HG02610 (cell line): ENCODE measurements at regions not wholly inside any gene's neighbourhood (a gene's known extent, or its start where the extent isn't known, plus 50 kb on each side); places are given as distances from the start of the nearest gene placed in this dataset.

Experiments
- ATAC-seq: cut with Tn5 transposase; IDR thresholded peaks from one replicate; pipeline ENCODE4 v1.9.1; 2021; ENCODE audit warnings: mild to moderate bottlenecking, moderate library complexity; ENCODE audit not compliant: unreplicated experiment

DNA sequence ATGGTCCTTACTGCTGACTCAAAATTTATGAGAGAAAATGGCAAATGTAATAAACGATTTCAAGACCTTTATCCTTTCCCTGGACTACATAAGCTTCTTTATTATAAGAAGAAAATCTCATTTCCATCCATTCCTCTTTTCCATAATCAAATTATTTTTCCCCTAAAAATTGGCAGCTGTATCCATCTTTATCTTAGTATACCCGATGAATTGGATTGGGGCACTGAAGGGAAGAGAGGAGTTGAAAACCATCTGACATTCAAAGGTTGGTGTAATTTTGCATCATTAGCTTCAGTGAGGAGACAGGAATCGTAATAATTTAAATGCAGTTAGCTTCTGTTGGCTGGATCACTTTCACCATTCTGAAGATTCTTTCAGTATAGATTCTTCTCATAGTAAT lies 574.1 kb downstream of the XIRP2 start:
- ATAC-seq: no peak

DNA sequence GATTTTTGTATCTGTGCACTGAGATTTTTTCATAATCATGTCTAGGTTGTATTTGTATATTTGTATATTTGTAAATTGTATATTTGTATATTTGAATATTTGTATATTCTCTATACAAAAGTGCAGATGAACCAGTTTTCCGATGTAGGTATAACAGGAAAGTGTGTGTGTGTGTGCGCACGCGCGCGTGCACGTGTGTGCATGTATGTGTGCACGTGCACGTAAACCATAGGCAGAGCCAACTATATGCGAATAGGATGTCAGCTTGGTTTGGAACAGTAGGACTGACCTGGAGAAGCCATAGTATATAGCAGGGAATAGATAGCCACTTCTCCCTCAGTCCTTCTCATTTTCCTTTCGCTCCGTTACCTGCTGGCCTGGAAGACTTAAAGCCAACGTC lies 565.8 kb downstream of the XIRP2 start:
- no peak for ATAC-seq

DNA sequence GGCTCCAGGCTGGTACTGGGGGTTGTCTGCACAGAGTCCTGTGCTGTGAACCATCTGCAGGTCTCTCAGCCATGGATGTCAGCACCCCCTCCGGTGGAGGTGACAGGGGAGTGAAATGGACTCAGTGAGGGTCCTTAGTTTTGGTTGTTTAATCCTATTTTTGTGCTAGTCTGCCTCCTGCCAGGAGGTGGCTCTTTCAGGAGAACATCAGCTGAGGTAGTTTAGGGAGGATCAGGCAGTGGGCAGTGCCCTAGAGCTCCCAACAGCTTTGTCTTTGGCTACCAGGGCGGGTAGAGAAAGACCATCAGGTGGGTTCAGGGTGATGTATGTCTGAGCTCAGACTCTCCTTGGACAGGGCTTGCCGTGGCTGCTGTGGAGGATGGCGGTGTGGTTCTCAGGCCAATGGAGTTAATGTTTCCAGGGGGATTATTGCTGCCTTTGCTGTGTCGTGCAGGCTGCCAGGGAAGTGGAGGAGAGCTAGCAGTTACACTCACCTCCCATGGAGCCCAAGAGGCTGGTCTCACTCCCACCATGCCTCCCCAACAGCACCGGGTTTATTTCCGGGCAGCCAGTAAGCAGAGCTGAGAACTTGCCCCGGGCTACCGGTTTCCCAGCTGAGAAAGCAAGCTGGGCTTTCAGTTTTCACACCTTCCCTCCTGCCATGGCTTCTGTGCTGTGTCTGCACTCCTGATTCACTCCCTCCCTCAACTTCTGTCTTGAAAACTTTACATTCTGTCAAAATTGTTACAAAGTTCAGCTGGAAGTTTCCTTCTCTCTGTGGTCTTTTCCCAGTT lies 563.4 kb downstream of the XIRP2 start:
- ATAC-seq: no peak

GRCh38 chr2:167450364-167450763 lies 562.1 kb downstream of the XIRP2 start:
- no peak for ATAC-seq

DNA sequence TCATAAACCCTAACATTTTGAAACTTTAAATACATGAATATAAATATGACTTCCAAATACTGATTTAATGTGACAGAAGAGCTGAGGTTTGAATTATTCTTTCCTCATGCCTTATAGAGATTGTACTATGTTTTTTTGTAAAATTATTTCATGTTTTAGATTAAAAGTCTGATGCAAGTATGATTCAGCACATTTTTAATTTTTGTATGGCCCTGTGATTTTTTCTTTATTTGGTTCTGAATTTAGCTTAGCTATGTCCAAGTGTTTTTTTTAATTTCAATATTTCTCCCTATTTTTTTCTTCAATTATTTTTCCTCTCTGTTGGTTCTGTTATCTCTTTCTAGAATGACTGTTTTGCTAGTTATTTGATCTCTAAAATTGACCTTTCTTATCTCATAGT lies 552.1 kb downstream of the XIRP2 start:
- no peak for ATAC-seq

GRCh38 chr2:167438206-167438605 lies 549.9 kb downstream of the XIRP2 start:
- ATAC-seq: no peak

- ATAC-seq: no peak
Observed at GRCh38 chr2:167431949-167432348, 543.7 kb downstream of the XIRP2 start.

DNA sequence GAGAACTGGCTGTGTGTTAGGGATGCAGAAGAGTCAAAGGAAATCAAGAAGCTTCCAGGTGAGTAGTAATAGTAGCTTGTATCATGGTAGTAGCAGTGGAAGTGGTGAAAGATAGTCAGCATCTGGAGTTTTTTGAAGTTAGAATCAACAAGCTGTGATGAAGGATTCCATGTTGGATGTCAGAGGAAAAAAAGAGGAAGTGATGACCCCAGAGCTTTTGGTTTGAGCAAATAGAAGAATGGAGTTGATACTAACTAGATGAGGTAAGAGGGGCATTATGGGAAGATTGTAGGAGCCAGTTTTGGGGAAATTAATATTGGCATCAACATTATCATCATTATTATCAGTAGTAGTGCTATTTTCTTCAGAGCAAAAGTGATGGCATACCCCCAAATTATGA lies 542.2 kb downstream of the XIRP2 start:
- no peak for ATAC-seq

DNA sequence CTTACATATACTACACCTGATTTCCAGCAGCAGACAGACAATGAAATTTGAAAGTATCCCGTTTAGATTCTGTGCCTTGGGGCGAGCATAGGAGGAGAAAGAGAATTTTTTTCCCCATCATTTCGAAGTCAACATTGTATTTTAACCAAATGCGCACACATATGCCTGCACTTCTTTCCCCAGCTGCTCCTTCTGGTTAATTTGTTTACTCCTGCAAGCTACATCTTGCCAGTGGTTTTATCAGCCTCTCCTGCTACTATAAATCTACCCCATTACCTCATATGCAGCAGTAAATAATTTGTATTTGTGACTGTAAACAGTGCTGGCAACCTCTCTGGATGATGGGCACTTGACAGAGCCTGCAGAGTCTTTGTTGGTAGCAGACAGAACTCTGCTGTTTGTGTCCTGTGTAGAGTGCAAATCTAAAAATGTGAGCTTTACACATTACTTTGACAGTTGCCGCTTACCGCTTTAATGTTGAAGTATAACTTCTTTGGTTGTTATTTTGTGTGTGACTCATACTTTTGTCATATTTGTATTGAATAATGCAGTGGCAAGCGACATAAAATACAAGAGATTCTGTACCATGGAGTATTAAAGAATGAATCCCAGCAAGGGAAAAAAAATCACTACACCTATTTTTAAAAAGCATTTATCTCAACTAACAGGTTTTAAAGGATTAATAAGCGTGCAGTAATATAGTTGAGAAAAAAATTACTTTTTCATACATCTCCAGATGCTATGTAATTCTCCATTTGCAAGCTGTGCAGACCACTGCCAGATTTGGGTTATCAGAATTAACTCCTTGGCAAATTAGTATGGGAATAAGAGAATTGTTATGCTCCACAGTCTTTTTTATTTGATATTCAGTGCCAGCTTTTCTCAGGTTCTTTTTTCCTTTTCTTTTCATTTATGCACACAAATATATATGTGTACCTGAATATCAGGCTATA lies 536.8 kb downstream of the XIRP2 start:
- ATAC-seq: no peak

- ATAC-seq: no peak
Observed at GRCh38 chr2:167424221-167424620, 535.9 kb downstream of the XIRP2 start.

DNA sequence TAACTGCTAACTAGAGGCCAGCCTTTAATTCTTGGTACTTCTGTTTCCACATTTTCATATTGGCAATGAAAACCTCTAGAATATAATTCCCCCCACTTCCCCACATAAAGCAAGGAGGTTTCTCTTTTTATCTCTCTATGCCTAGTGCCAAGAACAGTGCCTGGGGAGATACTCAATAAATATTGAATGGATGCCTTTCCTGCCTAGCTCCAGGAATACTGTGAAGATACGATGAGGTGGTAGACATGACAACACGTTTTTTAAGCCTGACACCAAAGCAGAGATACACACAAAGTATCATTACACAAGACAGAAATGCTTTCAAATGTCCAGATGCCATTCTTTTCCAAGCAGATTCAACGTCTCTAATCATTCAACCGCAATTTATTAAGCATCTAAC lies 535.5 kb downstream of the XIRP2 start:
- ATAC-seq: no peak

DNA sequence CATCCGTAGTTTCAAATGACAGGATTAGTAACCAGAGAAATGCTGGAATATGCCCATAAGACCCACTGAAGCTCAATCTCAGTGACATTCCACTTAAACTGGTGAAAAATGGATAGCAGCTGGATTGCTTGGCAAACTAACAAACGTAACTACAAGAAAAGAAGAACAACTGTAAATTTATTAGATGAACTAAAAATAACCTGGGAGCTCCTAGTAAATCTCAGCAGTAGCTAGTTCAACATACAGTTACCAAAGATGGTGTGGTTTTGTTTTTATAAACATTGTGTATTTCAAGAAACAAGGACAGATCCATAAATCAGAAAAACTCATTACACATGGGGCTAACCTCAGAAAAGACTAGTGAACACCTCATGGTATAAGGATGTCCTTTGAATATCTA lies 531.9 kb downstream of the XIRP2 start:
- ATAC-seq: no peak

GRCh38 chr2:167415068-167415467 lies 526.8 kb downstream of the XIRP2 start:
- ATAC-seq: no peak

DNA sequence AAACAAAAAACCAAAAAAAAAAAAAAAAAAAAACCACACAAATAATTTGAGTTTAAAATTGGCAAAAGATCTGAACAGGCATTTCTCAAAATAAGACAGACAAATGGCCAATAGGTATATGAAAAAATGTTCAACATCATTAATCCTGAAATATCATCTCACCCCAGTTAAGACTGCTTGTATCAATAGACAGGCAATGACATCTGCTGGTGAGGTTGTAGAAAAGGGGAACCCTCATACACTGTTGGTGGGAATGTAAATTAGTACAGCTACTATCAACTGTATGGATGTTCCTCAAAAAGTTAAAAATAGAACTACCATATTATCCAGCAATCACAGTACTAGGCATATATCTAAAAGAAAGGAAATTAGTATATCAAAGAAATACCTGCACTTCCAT lies 523.1 kb downstream of the XIRP2 start:
- ATAC-seq: no peak

- no peak for ATAC-seq
Observed at GRCh38 chr2:167406558-167406957, 518.3 kb downstream of the XIRP2 start.

DNA sequence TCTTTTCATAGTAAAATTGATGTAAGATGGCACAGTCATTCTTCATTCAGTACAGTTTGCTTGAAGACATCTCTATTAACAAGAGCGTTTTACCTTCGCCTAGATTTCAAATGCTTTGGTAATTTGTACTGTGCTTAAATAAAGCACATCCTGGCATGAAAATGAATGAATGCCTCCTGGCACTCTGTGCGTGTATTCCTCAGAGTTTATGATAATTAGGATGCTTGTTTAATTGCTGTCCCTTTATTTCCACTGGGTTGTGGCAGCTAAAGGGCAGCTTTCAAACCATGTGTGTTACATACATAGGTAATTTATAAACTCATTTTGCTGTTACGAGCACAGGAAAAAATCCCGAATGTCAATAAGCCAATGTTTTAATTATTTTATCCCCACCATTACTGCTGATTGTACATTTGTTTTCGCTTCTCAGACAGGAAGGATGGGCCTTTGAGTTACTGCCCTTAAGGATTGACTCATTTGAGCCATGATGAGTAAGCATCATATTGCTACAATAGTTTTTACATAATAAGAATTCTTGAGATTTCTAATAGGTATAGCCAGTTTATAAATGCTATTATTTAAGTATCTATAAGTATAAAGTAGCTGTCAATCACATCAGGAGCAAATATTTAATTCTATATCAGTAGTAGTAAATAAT lies 516.5 kb downstream of the XIRP2 start:
- no peak for ATAC-seq

DNA sequence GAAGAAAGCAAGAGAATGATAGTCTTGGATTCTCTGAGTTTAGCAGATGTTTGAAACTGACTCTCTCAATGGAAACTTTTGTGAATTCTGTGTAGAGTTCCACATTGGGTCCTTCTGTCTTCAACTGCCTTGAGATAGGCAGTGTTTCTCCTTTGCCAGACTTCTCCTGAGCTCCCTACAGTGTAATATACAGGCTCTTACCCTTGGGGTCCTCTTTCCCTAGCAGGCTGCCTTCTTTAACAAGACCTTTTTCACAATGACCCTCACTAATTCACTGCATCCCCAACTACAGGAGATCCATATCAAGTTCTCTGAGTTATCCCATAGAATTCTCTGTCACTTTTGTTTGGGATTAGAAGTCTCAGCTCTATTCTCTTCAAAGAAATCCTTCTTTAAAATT lies 513.0 kb downstream of the XIRP2 start:
- no peak for ATAC-seq

- ATAC-seq: no peak
Observed at GRCh38 chr2:167400546-167400945, 512.3 kb downstream of the XIRP2 start.

- ATAC-seq: no peak
Observed at GRCh38 chr2:167398873-167399272, 510.6 kb downstream of the XIRP2 start.

- ATAC-seq: no peak
Observed at GRCh38 chr2:167388901-167389300, 500.6 kb downstream of the XIRP2 start.

- no peak for ATAC-seq
Observed at GRCh38 chr2:167388497-167388896, 500.2 kb downstream of the XIRP2 start.

DNA sequence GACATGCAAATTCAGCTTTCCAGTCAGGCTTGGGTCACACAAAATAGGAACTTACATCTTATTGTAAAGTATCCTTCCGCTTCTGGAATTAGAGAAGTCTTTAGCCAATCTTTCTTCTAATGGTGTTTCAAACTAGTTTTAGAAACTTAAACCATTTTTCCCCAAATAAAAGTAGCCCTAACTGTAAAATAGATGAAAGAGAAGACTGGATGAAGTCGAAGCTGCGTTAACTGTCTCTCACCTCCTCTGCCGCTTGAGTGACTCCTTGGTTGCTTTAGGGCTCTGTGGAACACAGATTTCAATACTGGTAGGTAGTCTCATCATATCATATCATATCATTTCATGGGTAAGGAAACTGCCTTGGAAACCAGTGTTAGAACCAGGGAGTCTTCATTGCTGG lies 498.4 kb downstream of the XIRP2 start:
- ATAC-seq: no peak
